Left lung (tissue), 4 donors: ENCODE measurements at regions not wholly inside any gene's neighbourhood (a gene's known extent, or its start where the extent isn't known, plus 50 kb on each side); places are given as distances from the start of the nearest gene placed in this dataset.
"Not testable (repeated sequence)": the region's sequence is repeated elsewhere in the genome, so short reads cannot be mapped to it uniquely, and the experiment has no call there.

Source experiments
- ATAC-seq: fragments of 200-7000 bp; cut with Tn5 transposase; one replicate; pipeline ENCODE4 v1.9.1; 2020; ENCODE audit warnings: moderate library complexity
- DNase-seq, 4 donors: peaks; one replicate each; pipeline ENCODE4 v3.0.0-alpha.2; 2013 to 2020
- H3K27ac ChIP-seq, 2 donors: fragments of 200-600 bp; sonication (generic) in 1 of 2; one replicate each; pipeline versions ENCODE4 v1.5.0 to v1.8.0; 2020 to 2021
- H3K27me3 ChIP-seq, 2 donors: fragments of 200-600 bp; sonication (generic) in 1 of 2; one replicate each; pipeline versions ENCODE4 v1.5.0 to v1.8.0; 2020 to 2021
- H3K36me3 ChIP-seq, 2 donors: fragments of 200-600 bp; sonication (generic) in 1 of 2; one replicate each; pipeline versions ENCODE4 v1.5.0 to v1.8.0; 2020 to 2021
- H3K4me1 ChIP-seq, 2 donors: fragments of 200-600 bp; one replicate each; pipeline ENCODE4 v1.8.0; 2021
- H3K4me3 ChIP-seq, 2 donors: fragments of 200-600 bp; sonication (generic) in 1 of 2; one replicate each; pipeline versions ENCODE4 v1.5.0 to v1.8.0; 2020 to 2021; ENCODE audit warnings: mild to moderate bottlenecking in 1 of 2
- H3K9me3 ChIP-seq, 2 donors: fragments of 200-600 bp; sonication (generic) in 1 of 2; one replicate each; pipeline versions ENCODE4 v1.5.0 to v1.8.0; 2020 to 2021
- intact Hi-C, 2 donors: fragments of 100-400 bp; cut with DNase I; formaldehyde crosslinking; loops; one replicate each; pipeline versions ENCODE4 v1.11.2 to v1.14.2; 2022
- TF ChIP-seq, protein P1 (sequence below), 2 donors: fragments of 200-600 bp; sonication (generic) in 1 of 2; IDR thresholded peaks; one replicate each; pipeline versions ENCODE4 v1.5.0 to v1.8.0; 2021; ENCODE audit warnings: antibody characterized with exemption in 2 of 2
- donor health status: DM: no; HTN: yes; CAD: no.
- donor health status: DM: no; HTN: no; CAD: no.

DNA sequence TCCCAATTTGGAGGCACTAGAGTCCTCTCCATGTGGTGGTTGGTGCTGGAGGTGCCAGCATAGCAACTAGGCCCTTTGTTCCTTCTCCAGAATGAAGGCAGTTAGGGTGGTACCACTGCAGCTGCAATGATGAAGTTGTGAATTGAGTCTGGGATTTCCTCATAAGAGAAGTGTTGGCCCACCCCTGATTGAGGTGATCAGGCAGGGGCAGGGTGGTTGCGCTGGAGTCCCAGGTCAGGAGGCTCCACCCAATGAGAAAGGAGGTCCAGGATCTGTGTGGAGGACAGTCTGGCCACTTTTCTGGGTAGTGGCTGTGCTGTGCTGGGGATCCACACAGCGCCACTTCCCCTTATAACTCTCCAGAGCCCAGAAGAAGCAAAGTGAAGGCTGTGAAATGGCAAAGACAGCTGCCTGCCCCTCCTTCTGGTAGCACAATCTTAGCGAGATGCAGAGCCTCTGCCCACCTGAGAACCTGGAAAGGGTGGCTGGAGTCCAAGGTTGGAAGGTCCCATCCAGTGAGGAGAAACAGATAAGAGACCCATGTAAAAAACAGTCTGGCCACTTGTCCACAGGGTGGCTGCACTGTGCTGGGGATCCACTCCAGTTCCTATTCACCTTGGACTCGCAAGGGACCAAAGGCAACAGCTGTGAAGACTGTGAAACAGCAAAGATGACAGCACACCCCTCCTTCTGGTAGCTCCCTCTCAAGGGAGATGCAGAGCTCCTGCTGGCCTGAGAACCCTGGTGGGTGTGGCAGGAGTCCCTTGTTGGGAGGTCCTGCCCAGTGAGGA lies 124.6 kb downstream of the RRAGB start:
- H3K4me1 ChIP-seq = no peaks in the 10 kb centered on the region
- intact Hi-C loops = no loop called here
- no peak for ATAC-seq

DNA sequence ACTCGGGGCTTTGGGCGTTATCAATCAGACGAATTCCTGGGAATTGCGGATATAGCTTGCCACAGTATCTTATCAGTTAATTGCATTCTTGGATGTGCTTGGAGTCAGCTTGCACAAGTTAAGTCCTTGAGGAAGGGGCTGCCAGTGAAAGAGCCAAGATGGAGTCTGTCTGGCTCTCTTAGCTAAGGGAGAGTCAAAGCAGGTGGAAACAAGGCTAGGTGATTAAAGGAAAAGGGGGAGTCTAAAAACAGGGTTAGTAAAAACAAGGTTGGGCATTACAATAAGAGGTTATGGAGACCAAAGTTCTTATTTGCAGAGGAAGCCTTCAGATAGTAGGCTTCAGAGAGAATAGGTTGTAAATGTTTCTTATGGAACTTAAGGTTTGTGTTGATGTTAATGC lies 149.2 kb downstream of the RRAGB start:
- H3K36me3 ChIP-seq, H3K4me3 ChIP-seq, H3K27me3 ChIP-seq, ATAC-seq, DNase-seq, intact Hi-C loops, H3K4me1 ChIP-seq, H3K27ac ChIP-seq, H3K9me3 ChIP-seq: not testable (repeated sequence)

More for the DNA sequence above, 124.6 kb downstream of the RRAGB start:
- DNase-seq = no peak
- no peak overlapping the region for H3K4me3 ChIP-seq
- TF ChIP-seq, protein P1, sequence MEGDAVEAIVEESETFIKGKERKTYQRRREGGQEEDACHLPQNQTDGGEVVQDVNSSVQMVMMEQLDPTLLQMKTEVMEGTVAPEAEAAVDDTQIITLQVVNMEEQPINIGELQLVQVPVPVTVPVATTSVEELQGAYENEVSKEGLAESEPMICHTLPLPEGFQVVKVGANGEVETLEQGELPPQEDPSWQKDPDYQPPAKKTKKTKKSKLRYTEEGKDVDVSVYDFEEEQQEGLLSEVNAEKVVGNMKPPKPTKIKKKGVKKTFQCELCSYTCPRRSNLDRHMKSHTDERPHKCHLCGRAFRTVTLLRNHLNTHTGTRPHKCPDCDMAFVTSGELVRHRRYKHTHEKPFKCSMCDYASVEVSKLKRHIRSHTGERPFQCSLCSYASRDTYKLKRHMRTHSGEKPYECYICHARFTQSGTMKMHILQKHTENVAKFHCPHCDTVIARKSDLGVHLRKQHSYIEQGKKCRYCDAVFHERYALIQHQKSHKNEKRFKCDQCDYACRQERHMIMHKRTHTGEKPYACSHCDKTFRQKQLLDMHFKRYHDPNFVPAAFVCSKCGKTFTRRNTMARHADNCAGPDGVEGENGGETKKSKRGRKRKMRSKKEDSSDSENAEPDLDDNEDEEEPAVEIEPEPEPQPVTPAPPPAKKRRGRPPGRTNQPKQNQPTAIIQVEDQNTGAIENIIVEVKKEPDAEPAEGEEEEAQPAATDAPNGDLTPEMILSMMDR (IDR thresholded peaks at IDR 0.05) = no peak
- H3K27ac ChIP-seq = no peak overlapping the region
- no peaks in the 10 kb centered on the region for H3K36me3 ChIP-seq
- H3K9me3 ChIP-seq = no peaks in the 10 kb centered on the region
- H3K27me3 ChIP-seq = no peaks in the 10 kb centered on the region

DNA sequence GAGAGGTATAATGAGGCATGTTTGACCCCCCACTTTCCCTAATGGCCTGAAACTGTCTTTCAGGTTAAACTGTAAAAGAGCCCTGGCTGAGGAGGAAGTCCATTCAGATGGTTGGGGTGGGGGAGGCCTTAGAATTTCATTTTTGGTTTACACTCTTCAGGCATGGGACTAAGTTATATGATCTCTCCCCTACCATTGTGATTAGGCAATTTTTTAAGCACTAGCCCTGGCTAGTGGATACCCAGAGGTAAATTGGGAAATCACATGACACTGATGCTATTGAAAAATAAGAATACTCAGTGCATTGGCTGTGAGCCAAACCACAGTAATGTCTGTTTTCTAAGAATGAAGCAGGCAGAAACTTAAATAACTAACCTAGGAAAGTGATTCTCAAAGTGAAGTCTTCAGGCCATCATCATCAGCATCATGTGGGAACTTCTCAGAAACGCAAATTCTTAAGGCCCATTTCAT lies 149.7 kb downstream of the RRAGB start:
- no peak for DNase-seq
- Histone ChIP-seq H3K4me3 (no peak overlapping the region), H3K9me3 (no peaks in the 10 kb centered on the region), H3K4me1 (no peaks in the 10 kb centered on the region), H3K27me3 (no peaks in the 10 kb centered on the region), H3K27ac (no peak overlapping the region), H3K36me3 (no peaks in the 10 kb centered on the region)
- no peak for ATAC-seq
- TF ChIP-seq, protein P1 (IDR thresholded peaks at IDR 0.05) = no peak
- intact Hi-C loops = no loop called here

DNA sequence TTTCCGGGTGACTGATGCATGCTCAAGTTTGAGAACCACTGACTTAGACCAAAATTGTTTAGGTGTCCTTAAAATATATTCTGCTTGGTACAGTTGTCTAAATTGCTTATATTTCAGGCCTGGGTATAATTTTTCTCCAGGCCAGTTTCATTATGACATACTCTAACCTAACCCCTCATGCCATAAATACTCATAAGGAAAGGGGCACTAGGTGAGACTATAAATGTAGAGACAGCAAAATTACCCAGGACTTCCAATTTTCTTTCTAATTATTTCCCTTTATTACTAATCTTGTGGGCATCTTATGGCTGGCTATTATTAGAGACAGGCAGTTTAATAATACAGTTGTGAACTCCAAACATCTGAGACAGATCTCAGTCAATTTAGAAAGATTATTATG lies 150.2 kb downstream of the RRAGB start:
- no peaks in the 10 kb centered on the region for H3K4me1 ChIP-seq
- no peaks in the 10 kb centered on the region for H3K36me3 ChIP-seq
- no peak for DNase-seq
- H3K4me3 ChIP-seq = no peak overlapping the region
- no peak overlapping the region for H3K27ac ChIP-seq
- ATAC-seq = no peak
- no peaks in the 10 kb centered on the region for H3K9me3 ChIP-seq
- no peaks in the 10 kb centered on the region for H3K27me3 ChIP-seq
- TF ChIP-seq, protein P1 (IDR thresholded peaks at IDR 0.05) = no peak
- intact Hi-C loops = no loop called here

DNA sequence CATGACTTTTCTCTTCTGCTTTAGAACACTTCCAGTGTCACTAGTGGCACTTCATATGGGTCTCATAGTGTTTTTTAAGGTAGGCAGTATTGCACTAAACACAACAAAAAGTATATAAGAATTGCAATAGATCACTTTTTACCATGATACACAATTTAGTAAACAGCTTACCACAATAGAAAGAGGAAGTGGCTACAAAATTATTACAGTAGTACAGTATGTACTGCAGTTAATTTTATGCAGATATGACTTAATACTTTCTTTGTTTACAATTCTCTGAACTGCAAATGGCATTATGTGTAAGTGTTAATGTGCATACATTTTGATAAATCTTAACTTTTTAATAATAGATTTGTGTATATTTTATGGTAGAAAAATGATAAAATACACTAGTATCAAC lies 157.3 kb downstream of the RRAGB start:
- Histone ChIP-seq H3K27me3 (no peaks in the 10 kb centered on the region), H3K9me3 (no peaks in the 10 kb centered on the region), H3K4me1 (no peaks in the 10 kb centered on the region), H3K36me3 (no peaks in the 10 kb centered on the region), H3K27ac (no peak overlapping the region), H3K4me3 (no peak overlapping the region)
- intact Hi-C loops = no loop called here
- DNase-seq = no peak
- TF ChIP-seq, protein P1 (IDR thresholded peaks at IDR 0.05) = no peak
- ATAC-seq = no peak

DNA sequence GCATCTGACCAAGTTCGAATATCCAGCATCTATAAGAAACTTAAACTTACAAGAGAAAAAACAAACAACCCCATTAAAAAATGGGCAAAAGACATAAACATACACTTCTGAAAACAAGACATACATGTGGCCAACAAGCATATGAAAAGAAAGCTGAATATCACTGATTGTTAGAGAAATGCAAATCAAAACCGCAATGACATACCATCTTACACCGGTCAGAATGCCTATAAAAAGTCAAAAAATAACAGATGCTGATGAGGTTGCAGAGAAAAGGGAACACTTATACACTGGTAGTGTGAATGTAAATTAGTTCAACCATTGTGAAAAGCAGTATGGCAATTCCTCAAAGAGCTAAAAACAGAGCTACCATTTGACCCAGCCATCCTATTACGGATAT lies 166.0 kb downstream of the RRAGB start:
- H3K4me1 ChIP-seq, H3K27ac ChIP-seq, H3K9me3 ChIP-seq, intact Hi-C loops, DNase-seq, H3K4me3 ChIP-seq, H3K27me3 ChIP-seq, ATAC-seq, H3K36me3 ChIP-seq: not testable (repeated sequence)
